SK-N-SH (cell line): ENCODE measurements at regions not wholly inside any gene's neighbourhood (a gene's known extent, or its start where the extent isn't known, plus 50 kb on each side); places are given as distances from the start of the nearest gene placed in this dataset.

Experiments used
- CTCF ChIA-PET: fragments of 300-600, 350-600 bp; formaldehyde crosslinking; extraction: SDS; loops from one replicate; lab custom pipeline; 2021; lab: Yijun Ruan, JAX
- POLR2A ChIA-PET: fragments of 350-600 bp; sonication (Branson Sonifier 250); formaldehyde crosslinking; extraction: SDS; loops from one replicate; lab custom pipeline; 2020; ENCODE audit warnings: antibody characterized with exemption, inconsistent platforms; lab: Yijun Ruan, JAX
- DNase-seq: peaks from one replicate; pipeline ENCODE4 v3.0.0; 2012
- H2AFZ ChIP-seq: fragments of 200-600 bp; sonication (generic); 2 replicates; pipeline ENCODE4 v1.8.1; 2016; ENCODE audit warnings: antibody characterized with exemption, mild to moderate bottlenecking, low read depth
- H3F3A ChIP-seq: fragments of 200-600 bp; sonication (generic); replicated peaks from 2 replicates; pipeline ENCODE3; 2016; ENCODE audit warnings: antibody characterized with exemption, mild to moderate bottlenecking; ENCODE audit not compliant: insufficient read depth
- H3K27ac ChIP-seq, 2 experiments: fragments of 200-500 bp in 1 of 2; fragments of 200-600 bp in 1 of 2; sonication (Bioruptor generic) in 1 of 2; sonication (generic), shearing (Covaris generic) in 1 of 2; 2 replicates each; pipeline versions ENCODE4 v1.5.1 to v1.6.1; 2014 to 2016; ENCODE audit warnings: low read depth in 2 of 2, inconsistent platforms in 1 of 2, low read length in 1 of 2, mild to moderate bottlenecking in 1 of 2, mixed read lengths in 1 of 2
- H3K27me3 ChIP-seq: fragments of 200-600 bp; sonication (generic), shearing (Covaris generic); 2 replicates; pipeline ENCODE4 v1.6.1; 2016; ENCODE audit warnings: mixed run types; ENCODE audit not compliant: insufficient read depth
- H3K36me3 ChIP-seq, 2 experiments: fragments of 200-500 bp in 1 of 2; fragments of 200-600 bp in 1 of 2; sonication (Bioruptor generic) in 1 of 2; sonication (generic) in 1 of 2; replicated peaks in 1 of 2; 2 replicates each; pipeline versions ENCODE3 to v1.5.1; 2014 to 2016; ENCODE audit warnings: low read length in 1 of 2, mild to moderate bottlenecking in 1 of 2; ENCODE audit not compliant: insufficient read depth in 2 of 2, control insufficient read depth in 1 of 2
- H3K4me1 ChIP-seq, 2 experiments: fragments of 200-500 bp in 1 of 2; fragments of 200-600 bp in 1 of 2; sonication (Bioruptor generic) in 1 of 2; sonication (generic), shearing (Covaris generic) in 1 of 2; 2 replicates each; pipeline versions ENCODE4 v1.5.1 to v1.6.1; 2014 to 2016; ENCODE audit warnings: low read depth in 1 of 2, low read length in 1 of 2, mixed run types in 1 of 2; ENCODE audit not compliant: insufficient read depth in 2 of 2, control insufficient read depth in 1 of 2
- H3K4me2 ChIP-seq: fragments of 200-600 bp; sonication (generic), shearing (Covaris generic); 2 replicates; pipeline ENCODE4 v1.6.1; 2017; ENCODE audit warnings: mixed run types
- H3K4me3 ChIP-seq, 2 experiments: fragments of 200-500 bp in 1 of 2; fragments of 200-600 bp in 1 of 2; sonication (Bioruptor generic) in 1 of 2; sonication (generic), shearing (Covaris generic) in 1 of 2; 2 replicates each; pipeline versions ENCODE4 v1.5.1 to v1.8.1; 2014 to 2016; ENCODE audit warnings: low read depth in 2 of 2, inconsistent platforms in 1 of 2, low read length in 1 of 2, mild to moderate bottlenecking in 1 of 2, mixed read lengths in 1 of 2, moderate library complexity in 1 of 2
- H3K79me2 ChIP-seq: fragments of 200-600 bp; sonication (generic); 2 replicates; pipeline ENCODE4 v1.8.1; 2017; ENCODE audit warnings: mild to moderate bottlenecking; ENCODE audit not compliant: insufficient read depth
- H3K9ac ChIP-seq: fragments of 200-600 bp; sonication (generic); 2 replicates; pipeline ENCODE4 v1.6.1; 2017; ENCODE audit warnings: mixed run types
- H3K9me2 ChIP-seq: fragments of 200-600 bp; sonication (generic); 2 replicates; pipeline ENCODE4 v1.6.1; 2017; ENCODE audit warnings: mixed run types
- H3K9me3 ChIP-seq: fragments of 200-600 bp; sonication (generic); 2 replicates; pipeline ENCODE4 v1.6.1; 2017; ENCODE audit warnings: mixed run types, mild to moderate bottlenecking, moderate library complexity
- H4K20me1 ChIP-seq: fragments of 200-600 bp; sonication (generic); 2 replicates; pipeline ENCODE4 v1.6.1; 2017; ENCODE audit warnings: mild to moderate bottlenecking, mixed run types; ENCODE audit not compliant: insufficient read depth
- ELF1 ChIP-seq: IDR thresholded peaks from 2 replicates; pipeline ENCODE4 v1.4.0; 2012
- EP300 ChIP-seq, 2 experiments: IDR thresholded peaks; 2 replicates each; pipeline versions ENCODE4 v1.4.0 to v1.6.1; 2012; ENCODE audit warnings: borderline replicate concordance in 1 of 2, low read depth in 1 of 2, low read length in 1 of 2
- FOSL2 ChIP-seq: IDR thresholded peaks from 2 replicates; pipeline ENCODE4 v1.4.0; 2012; ENCODE audit warnings: low read depth, mild to moderate bottlenecking, moderate library complexity, borderline replicate concordance
- FOXJ3 ChIP-seq: sonication (generic); formaldehyde crosslinking; IDR thresholded peaks from 2 replicates; pipeline ENCODE4 v1.5.1; 2020; ENCODE audit warnings: mild to moderate bottlenecking, missing genetic modification reagents
- FOXM1 ChIP-seq: IDR thresholded peaks from 2 replicates; pipeline ENCODE4 v1.4.0; 2012; ENCODE audit warnings: low read depth, mild to moderate bottlenecking
- GATA2 ChIP-seq: sonication (generic); formaldehyde crosslinking; IDR thresholded peaks from 2 replicates; pipeline ENCODE4 v1.5.0; 2020; ENCODE audit warnings: mild to moderate bottlenecking, missing genetic modification reagents
- RAD21 ChIP-seq: IDR thresholded peaks from 2 replicates; pipeline ENCODE4 v1.6.1; 2012; ENCODE audit warnings: mild to moderate bottlenecking, low read length
- RCOR1 ChIP-seq: fragments of 150-350 bp; IDR thresholded peaks from 2 replicates; pipeline ENCODE4 v1.6.1; 2017; ENCODE audit warnings: antibody characterized with exemption, low read length
- RFX5 ChIP-seq: IDR thresholded peaks from 2 replicates; pipeline ENCODE4 v1.6.1; 2012; ENCODE audit warnings: mild to moderate bottlenecking, improper control_type of control experiment, low read length
- RXRA ChIP-seq: IDR thresholded peaks from 2 replicates; pipeline ENCODE4 v1.4.0; 2012; ENCODE audit warnings: low read depth, mild to moderate bottlenecking, borderline replicate concordance
- SIN3A ChIP-seq: IDR thresholded peaks from 2 replicates; pipeline ENCODE4 v1.6.1; 2012; ENCODE audit warnings: low read depth, mild to moderate bottlenecking, low read length, moderate library complexity, borderline replicate concordance
- SMC3 ChIP-seq: IDR thresholded peaks from 2 replicates; pipeline ENCODE4 v1.6.1; 2012; ENCODE audit warnings: low read depth, low read length, improper control_type of control experiment
- TCF12 ChIP-seq: IDR thresholded peaks from 2 replicates; pipeline ENCODE4 v1.4.0; 2012
- YY1 ChIP-seq: IDR thresholded peaks from 2 replicates; pipeline ENCODE4 v1.4.0; 2012; ENCODE audit warnings: low read depth, mild to moderate bottlenecking
- WGBS: methylation state at CpG from one replicate; pipeline ENCODE4 v1.1.6; 2017; ENCODE audit warnings: low lambda C conversion rate; 5-methylcytosine and 5-hydroxymethylcytosine counted together
- TF ChIP-seq, protein P1 (sequence below): IDR thresholded peaks from 2 replicates; pipeline ENCODE4 v1.4.0; 2012; ENCODE audit warnings: low read depth, borderline replicate concordance
- TF ChIP-seq, protein P2 (sequence below): fragments of 150-350 bp; IDR thresholded peaks from 2 replicates; pipeline ENCODE4 v1.6.1; 2017; ENCODE audit warnings: antibody characterized with exemption, low read length, low read depth, borderline replicate concordance
- TF ChIP-seq, protein P3 (sequence below): IDR thresholded peaks from 2 replicates; pipeline ENCODE4 v1.6.1; 2012; ENCODE audit warnings: mild to moderate bottlenecking, low read depth, low read length, moderate library complexity
- TF ChIP-seq, protein P4 (sequence below): fragments of 150-350 bp; IDR thresholded peaks from 2 replicates; pipeline ENCODE4 v1.6.1; 2016; ENCODE audit warnings: mild to moderate bottlenecking, low read depth, low read length

GRCh38 chr1:177802304-177802703 is 167.6 kb downstream of the SEC16B start:
- no peaks in the 10 kb centered on the region for H3K9me2 ChIP-seq
- H3K9ac ChIP-seq, result no peak overlapping the region
- no peaks in the 10 kb centered on the region for H4K20me1 ChIP-seq
- no peak overlapping the region for H3K4me2 ChIP-seq
- H3K9me3 ChIP-seq, result no peaks in the 10 kb centered on the region
- no peak overlapping the region for H3K4me3 ChIP-seq
- DNase-seq, result no peak
- no peaks in the 10 kb centered on the region for H3K27me3 ChIP-seq
- H3K4me1 ChIP-seq, result no peaks in the 10 kb centered on the region
- H3K36me3 ChIP-seq, result no peaks in the 10 kb centered on the region
- no peaks in the 10 kb centered on the region for H3F3A ChIP-seq
- no peak overlapping the region for H2AFZ ChIP-seq
- no peak overlapping the region for H3K27ac ChIP-seq
- no peaks in the 10 kb centered on the region for H3K79me2 ChIP-seq
- WGBS, result 25% methylated on average over 2 of the region's 2 CpGs
- TF ChIP-seq, protein P1, sequence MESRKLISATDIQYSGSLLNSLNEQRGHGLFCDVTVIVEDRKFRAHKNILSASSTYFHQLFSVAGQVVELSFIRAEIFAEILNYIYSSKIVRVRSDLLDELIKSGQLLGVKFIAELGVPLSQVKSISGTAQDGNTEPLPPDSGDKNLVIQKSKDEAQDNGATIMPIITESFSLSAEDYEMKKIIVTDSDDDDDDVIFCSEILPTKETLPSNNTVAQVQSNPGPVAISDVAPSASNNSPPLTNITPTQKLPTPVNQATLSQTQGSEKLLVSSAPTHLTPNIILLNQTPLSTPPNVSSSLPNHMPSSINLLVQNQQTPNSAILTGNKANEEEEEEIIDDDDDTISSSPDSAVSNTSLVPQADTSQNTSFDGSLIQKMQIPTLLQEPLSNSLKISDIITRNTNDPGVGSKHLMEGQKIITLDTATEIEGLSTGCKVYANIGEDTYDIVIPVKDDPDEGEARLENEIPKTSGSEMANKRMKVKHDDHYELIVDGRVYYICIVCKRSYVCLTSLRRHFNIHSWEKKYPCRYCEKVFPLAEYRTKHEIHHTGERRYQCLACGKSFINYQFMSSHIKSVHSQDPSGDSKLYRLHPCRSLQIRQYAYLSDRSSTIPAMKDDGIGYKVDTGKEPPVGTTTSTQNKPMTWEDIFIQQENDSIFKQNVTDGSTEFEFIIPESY, result no peak
- no peak for TF ChIP-seq GATA2
- TF ChIP-seq, protein P2, sequence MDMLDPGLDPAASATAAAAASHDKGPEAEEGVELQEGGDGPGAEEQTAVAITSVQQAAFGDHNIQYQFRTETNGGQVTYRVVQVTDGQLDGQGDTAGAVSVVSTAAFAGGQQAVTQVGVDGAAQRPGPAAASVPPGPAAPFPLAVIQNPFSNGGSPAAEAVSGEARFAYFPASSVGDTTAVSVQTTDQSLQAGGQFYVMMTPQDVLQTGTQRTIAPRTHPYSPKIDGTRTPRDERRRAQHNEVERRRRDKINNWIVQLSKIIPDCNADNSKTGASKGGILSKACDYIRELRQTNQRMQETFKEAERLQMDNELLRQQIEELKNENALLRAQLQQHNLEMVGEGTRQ, result no peak
- TF ChIP-seq RFX5, result no peak
- no peak for TF ChIP-seq ELF1
- no peak for TF ChIP-seq RAD21
- no peak for TF ChIP-seq RCOR1
- TF ChIP-seq, protein P3, sequence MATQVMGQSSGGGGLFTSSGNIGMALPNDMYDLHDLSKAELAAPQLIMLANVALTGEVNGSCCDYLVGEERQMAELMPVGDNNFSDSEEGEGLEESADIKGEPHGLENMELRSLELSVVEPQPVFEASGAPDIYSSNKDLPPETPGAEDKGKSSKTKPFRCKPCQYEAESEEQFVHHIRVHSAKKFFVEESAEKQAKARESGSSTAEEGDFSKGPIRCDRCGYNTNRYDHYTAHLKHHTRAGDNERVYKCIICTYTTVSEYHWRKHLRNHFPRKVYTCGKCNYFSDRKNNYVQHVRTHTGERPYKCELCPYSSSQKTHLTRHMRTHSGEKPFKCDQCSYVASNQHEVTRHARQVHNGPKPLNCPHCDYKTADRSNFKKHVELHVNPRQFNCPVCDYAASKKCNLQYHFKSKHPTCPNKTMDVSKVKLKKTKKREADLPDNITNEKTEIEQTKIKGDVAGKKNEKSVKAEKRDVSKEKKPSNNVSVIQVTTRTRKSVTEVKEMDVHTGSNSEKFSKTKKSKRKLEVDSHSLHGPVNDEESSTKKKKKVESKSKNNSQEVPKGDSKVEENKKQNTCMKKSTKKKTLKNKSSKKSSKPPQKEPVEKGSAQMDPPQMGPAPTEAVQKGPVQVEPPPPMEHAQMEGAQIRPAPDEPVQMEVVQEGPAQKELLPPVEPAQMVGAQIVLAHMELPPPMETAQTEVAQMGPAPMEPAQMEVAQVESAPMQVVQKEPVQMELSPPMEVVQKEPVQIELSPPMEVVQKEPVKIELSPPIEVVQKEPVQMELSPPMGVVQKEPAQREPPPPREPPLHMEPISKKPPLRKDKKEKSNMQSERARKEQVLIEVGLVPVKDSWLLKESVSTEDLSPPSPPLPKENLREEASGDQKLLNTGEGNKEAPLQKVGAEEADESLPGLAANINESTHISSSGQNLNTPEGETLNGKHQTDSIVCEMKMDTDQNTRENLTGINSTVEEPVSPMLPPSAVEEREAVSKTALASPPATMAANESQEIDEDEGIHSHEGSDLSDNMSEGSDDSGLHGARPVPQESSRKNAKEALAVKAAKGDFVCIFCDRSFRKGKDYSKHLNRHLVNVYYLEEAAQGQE, result no peak
- no peak for TF ChIP-seq FOXJ3 (CRISPR knock-in tag)
- TF ChIP-seq, all 33 proteins: peak for 0
- CTCF ChIA-PET, result interaction anchor here (1.0 to 1.7 kb wide), 2 partner anchors 22 to 911 kb away, joined by 3 to 5 read pairs; no protein-coding TSS in a partner anchor
- POLR2A ChIA-PET, result no interaction called here

DNA sequence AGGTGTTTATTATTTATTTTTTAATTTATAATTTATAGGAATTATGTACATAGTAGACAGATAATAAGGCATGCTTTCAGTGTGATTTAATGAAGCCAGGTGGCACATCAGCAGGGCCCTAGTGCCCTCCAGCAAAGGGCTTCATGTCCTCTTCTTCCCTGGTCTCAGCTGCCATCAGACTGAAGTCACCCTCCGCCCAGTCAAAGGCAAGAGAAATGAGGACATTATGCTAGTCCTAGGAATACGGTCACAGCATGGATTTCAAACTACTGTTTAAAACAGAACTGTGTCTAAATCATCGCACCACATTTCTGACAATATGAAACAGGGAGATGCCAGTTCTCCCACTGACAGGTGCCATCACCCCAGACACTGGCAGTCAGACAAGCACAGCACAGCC is 168.1 kb downstream of the SEC16B start:
- H3K9me2 ChIP-seq, result no peaks in the 10 kb centered on the region
- 37% methylated on average over 3 of the region's 3 CpGs for WGBS
- POLR2A ChIA-PET, result no interaction called here
- TF ChIP-seq RFX5, result no peak
- TF ChIP-seq YY1, result no peak
- TF ChIP-seq EP300 (IDR thresholded peaks at IDR 0.05; ENCODE audit: borderline replicate concordance in 1 of 2, low read depth in 1 of 2, low read length in 1 of 2), result no peak
- TF ChIP-seq FOSL2, result no peak
- no peak for TF ChIP-seq TCF12
- TF ChIP-seq, protein P2, result no peak
- TF ChIP-seq SIN3A, result no peak
- no peak for TF ChIP-seq RCOR1
- TF ChIP-seq, protein P4, sequence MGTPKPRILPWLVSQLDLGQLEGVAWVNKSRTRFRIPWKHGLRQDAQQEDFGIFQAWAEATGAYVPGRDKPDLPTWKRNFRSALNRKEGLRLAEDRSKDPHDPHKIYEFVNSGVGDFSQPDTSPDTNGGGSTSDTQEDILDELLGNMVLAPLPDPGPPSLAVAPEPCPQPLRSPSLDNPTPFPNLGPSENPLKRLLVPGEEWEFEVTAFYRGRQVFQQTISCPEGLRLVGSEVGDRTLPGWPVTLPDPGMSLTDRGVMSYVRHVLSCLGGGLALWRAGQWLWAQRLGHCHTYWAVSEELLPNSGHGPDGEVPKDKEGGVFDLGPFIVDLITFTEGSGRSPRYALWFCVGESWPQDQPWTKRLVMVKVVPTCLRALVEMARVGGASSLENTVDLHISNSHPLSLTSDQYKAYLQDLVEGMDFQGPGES, result no peak
- no peak for TF ChIP-seq RAD21
- TF ChIP-seq FOXJ3 (CRISPR knock-in tag), result no peak
- no peak for TF ChIP-seq RXRA
- no peak for TF ChIP-seq SMC3
- TF ChIP-seq FOXM1, result no peak

More for the DNA sequence above, 168.1 kb downstream of the SEC16B start:
- Histone ChIP-seq H3K27ac (no peak overlapping the region), H3K9ac (no peak overlapping the region), H4K20me1 (no peaks in the 10 kb centered on the region), H3K79me2 (no peaks in the 10 kb centered on the region), H3K36me3 (no peaks in the 10 kb centered on the region), H3F3A (no peaks in the 10 kb centered on the region), H2AFZ (no peak overlapping the region), H3K4me3 (no peak overlapping the region), H3K4me2 (no peak overlapping the region), H3K9me3 (no peaks in the 10 kb centered on the region), H3K4me1 (no peaks in the 10 kb centered on the region), H3K27me3 (no peaks in the 10 kb centered on the region)
- CTCF ChIA-PET, result interaction anchor here (1.0 to 1.7 kb wide), 2 partner anchors 22 to 910 kb away, joined by 3 to 5 read pairs; no protein-coding TSS in a partner anchor
- no peak for DNase-seq
